ENCODE measurements at regions not wholly inside any gene's neighbourhood (a gene's known extent, or its start where the extent isn't known, plus 50 kb on each side); places are given as distances from the start of the nearest gene placed in this dataset.

DNA sequence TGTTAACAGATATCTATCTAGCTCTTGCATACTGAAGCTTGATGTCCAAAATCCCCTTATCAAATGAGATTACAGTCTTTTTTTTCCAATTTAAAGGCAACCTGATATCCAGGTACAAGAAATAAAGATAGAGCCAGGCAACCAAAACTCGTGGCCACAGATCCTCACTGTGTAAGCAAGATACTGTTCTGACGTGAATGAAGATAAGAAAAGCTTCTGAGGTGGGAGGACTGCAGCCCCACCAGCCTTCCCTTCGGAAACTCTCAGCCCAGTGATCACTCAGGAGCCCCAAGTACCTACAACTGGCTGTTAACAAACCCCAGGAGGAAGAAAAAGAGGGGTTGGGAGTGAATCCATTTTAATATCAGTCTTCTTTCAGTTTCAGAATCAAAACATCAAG lies 191.6 kb downstream of the EFNB2 start:
- TF ChIP-seq, protein P1, sequence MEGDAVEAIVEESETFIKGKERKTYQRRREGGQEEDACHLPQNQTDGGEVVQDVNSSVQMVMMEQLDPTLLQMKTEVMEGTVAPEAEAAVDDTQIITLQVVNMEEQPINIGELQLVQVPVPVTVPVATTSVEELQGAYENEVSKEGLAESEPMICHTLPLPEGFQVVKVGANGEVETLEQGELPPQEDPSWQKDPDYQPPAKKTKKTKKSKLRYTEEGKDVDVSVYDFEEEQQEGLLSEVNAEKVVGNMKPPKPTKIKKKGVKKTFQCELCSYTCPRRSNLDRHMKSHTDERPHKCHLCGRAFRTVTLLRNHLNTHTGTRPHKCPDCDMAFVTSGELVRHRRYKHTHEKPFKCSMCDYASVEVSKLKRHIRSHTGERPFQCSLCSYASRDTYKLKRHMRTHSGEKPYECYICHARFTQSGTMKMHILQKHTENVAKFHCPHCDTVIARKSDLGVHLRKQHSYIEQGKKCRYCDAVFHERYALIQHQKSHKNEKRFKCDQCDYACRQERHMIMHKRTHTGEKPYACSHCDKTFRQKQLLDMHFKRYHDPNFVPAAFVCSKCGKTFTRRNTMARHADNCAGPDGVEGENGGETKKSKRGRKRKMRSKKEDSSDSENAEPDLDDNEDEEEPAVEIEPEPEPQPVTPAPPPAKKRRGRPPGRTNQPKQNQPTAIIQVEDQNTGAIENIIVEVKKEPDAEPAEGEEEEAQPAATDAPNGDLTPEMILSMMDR (IDR thresholded peaks at IDR 0.05; ENCODE audit: unreplicated experiment in 3 of 3), result no peak
- no peak overlapping the region for H3K4me3 Mint-ChIP-seq
- H3K27ac Mint-ChIP-seq, result no peak overlapping the region
- H3K9me3 Mint-ChIP-seq, result peaks cover 23% of the 10 kb centered on the region
- peaks cover 35% of the 10 kb centered on the region for H3K27me3 Mint-ChIP-seq (ENCODE audit: low read depth)
- peaks cover 13% of the 10 kb centered on the region for H3K36me3 Mint-ChIP-seq (ENCODE audit: low read depth)
- H3K4me1 Mint-ChIP-seq, result peaks cover 3% of the 10 kb centered on the region

DNA sequence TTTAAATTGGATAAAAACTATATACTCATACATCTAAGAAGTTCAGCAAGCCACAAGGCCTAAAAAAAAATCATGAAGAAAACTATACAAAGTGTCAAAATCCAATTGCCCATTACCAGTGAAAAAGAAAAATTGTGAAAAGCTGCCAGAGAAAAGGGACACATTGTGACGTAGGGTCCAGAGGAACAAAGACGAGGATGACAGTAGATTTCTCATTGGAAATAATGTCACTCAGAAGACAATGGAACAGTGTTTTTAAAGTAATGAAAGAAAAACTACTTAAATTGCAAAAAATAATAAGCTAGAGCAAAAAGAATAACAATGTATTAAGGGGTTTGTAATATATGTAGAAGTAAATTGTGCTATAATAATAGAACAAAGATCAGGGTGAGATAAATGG lies 195.2 kb downstream of the EFNB2 start:
- Mint-ChIP-seq H3K27me3 (ENCODE audit: low read depth) (peaks cover 11% of the 10 kb centered on the region), H3K9me3 (peaks cover 38% of the 10 kb centered on the region), H3K36me3 (ENCODE audit: low read depth) (peaks cover 13% of the 10 kb centered on the region), H3K4me1 (no peaks in the 10 kb centered on the region), H3K27ac (no peak overlapping the region), H3K4me3 (no peak overlapping the region)
- TF ChIP-seq, protein P1 (IDR thresholded peaks at IDR 0.05; ENCODE audit: unreplicated experiment in 3 of 3), result no peak

GRCh38 chr13:106337096-106337850 lies 198.2 kb downstream of the EFNB2 start:
- peaks cover 38% of the 10 kb centered on the region for H3K9me3 Mint-ChIP-seq
- no peaks in the 10 kb centered on the region for H3K4me1 Mint-ChIP-seq
- no peaks in the 10 kb centered on the region for H3K27me3 Mint-ChIP-seq (ENCODE audit: low read depth)
- TF ChIP-seq, protein P1 (IDR thresholded peaks at IDR 0.05; ENCODE audit: unreplicated experiment in 3 of 3), result no peak
- no peak overlapping the region for H3K27ac Mint-ChIP-seq
- no peak overlapping the region for H3K4me3 Mint-ChIP-seq
- H3K36me3 Mint-ChIP-seq (ENCODE audit: low read depth), result peaks cover 13% of the 10 kb centered on the region

DNA sequence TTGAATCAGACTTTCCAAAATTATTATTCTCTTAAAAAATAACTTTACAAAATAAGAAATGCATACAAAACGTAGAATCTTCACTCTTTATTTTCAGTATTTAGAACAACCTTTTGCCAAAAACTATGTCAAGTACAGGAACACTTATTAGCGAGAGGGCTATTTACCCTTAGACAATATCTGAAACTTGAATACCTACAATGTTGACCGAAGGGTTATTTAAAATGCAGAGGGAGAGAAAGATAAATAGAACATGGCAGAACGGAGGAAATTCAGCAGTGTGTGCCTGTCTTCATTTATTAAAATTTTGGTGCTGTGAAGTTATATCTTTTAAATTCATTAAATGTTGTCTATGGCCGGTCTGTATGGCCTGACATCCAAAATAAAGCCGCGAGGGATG lies 198.8 kb downstream of the EFNB2 start:
- peaks cover 13% of the 10 kb centered on the region for H3K36me3 Mint-ChIP-seq (ENCODE audit: low read depth)
- H3K27me3 Mint-ChIP-seq (ENCODE audit: low read depth), result peaks cover 2% of the 10 kb centered on the region
- H3K4me3 Mint-ChIP-seq, result no peak overlapping the region
- no peaks in the 10 kb centered on the region for H3K4me1 Mint-ChIP-seq
- TF ChIP-seq, protein P1 (IDR thresholded peaks at IDR 0.05; ENCODE audit: unreplicated experiment in 3 of 3), result no peak
- peaks cover 36% of the 10 kb centered on the region for H3K9me3 Mint-ChIP-seq
- no peak overlapping the region for H3K27ac Mint-ChIP-seq

- no peak overlapping the region for H3K4me3 Mint-ChIP-seq
- H3K27me3 Mint-ChIP-seq (ENCODE audit: low read depth), result peaks cover 11% of the 10 kb centered on the region
- H3K4me1 Mint-ChIP-seq, result no peaks in the 10 kb centered on the region
- TF ChIP-seq, protein P1 (IDR thresholded peaks at IDR 0.05; ENCODE audit: unreplicated experiment in 3 of 3), result no peak
- peaks cover 4% of the 10 kb centered on the region for H3K9me3 Mint-ChIP-seq
- no peaks in the 10 kb centered on the region for H3K36me3 Mint-ChIP-seq (ENCODE audit: low read depth)
- no peak overlapping the region for H3K27ac Mint-ChIP-seq
Observed at GRCh38 chr13:106332621-106333020, 202.8 kb downstream of the EFNB2 start.

DNA sequence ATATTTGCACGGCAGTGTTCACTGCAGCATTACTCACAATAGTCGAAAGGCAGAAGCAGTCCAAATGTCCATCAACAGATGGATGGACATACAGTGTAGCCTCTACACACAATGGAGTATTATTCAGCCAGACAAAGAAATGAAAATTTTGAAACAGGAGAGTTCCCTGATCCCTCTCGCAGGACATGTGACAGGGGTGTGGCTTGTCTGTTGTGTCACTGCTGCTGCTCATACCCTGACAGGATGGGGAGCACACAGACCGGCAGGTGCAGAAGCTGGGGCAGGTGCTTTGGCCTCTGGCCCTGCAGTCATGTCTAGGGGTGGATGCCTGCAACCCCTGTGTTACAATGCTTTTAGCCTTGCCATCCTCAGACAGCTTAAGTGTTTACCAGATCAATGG lies 204.3 kb downstream of the EFNB2 start:
- TF ChIP-seq, protein P1 (IDR thresholded peaks at IDR 0.05; ENCODE audit: unreplicated experiment in 3 of 3), result no peak
- Mint-ChIP-seq H3K9me3 (no peaks in the 10 kb centered on the region), H3K27ac (no peak overlapping the region), H3K4me3 (no peak overlapping the region), H3K4me1 (no peaks in the 10 kb centered on the region), H3K36me3 (ENCODE audit: low read depth) (no peaks in the 10 kb centered on the region), H3K27me3 (ENCODE audit: low read depth) (peaks cover 11% of the 10 kb centered on the region)
